ENCODE measurements at regions not wholly inside any gene's neighbourhood (a gene's known extent, or its start where the extent isn't known, plus 50 kb on each side); places are given as distances from the start of the nearest gene placed in this dataset.

- DNase-seq (ENCODE audit: low read depth), result peak; percentile 39
Observed at GRCh38 chr11:106457727-106458126, 380.3 kb downstream of the AASDHPPT start.

GRCh38 chr11:106459135-106459534 is 381.7 kb downstream of the AASDHPPT start:
- DNase-seq (ENCODE audit: low read depth), result no peak

GRCh38 chr11:106461148-106461691 is 383.8 kb downstream of the AASDHPPT start:
- DNase-seq (ENCODE audit: low read depth), result no peak

GRCh38 chr11:106461839-106462545 is 384.5 kb downstream of the AASDHPPT start:
- no peak for DNase-seq (ENCODE audit: low read depth)

- no peak for DNase-seq (ENCODE audit: low read depth)
Observed at GRCh38 chr11:106463154-106463553, 385.7 kb downstream of the AASDHPPT start.

GRCh38 chr11:106463796-106464201 is 386.3 kb downstream of the AASDHPPT start:
- DNase-seq (ENCODE audit: low read depth), result no peak

- no peak for DNase-seq (ENCODE audit: low read depth)
Observed at GRCh38 chr11:106464728-106465127, 387.3 kb downstream of the AASDHPPT start.

GRCh38 chr11:106466521-106467080 is 389.1 kb downstream of the AASDHPPT start:
- DNase-seq (ENCODE audit: low read depth), result no peak

GRCh38 chr11:106467501-106467900 is 390.0 kb downstream of the AASDHPPT start:
- DNase-seq (ENCODE audit: low read depth), result no peak

GRCh38 chr11:106468086-106468485 is 390.6 kb downstream of the AASDHPPT start:
- DNase-seq (ENCODE audit: low read depth), result no peak

GRCh38 chr11:106468531-106468930 is 391.1 kb downstream of the AASDHPPT start:
- DNase-seq (ENCODE audit: low read depth), result no peak

GRCh38 chr11:106470230-106470629 is 392.8 kb downstream of the AASDHPPT start:
- no peak for DNase-seq (ENCODE audit: low read depth)

- DNase-seq (ENCODE audit: low read depth), result no peak
Observed at GRCh38 chr11:106471276-106471675, 393.8 kb downstream of the AASDHPPT start.

GRCh38 chr11:106473089-106473722 is 395.7 kb downstream of the AASDHPPT start:
- DNase-seq (ENCODE audit: low read depth), result no peak

- no peak for DNase-seq (ENCODE audit: low read depth)
Observed at GRCh38 chr11:106474274-106474673, 396.8 kb downstream of the AASDHPPT start.

GRCh38 chr11:106475181-106475580 is 397.7 kb downstream of the AASDHPPT start:
- no peak for DNase-seq (ENCODE audit: low read depth)

- DNase-seq (ENCODE audit: low read depth), result no peak
Observed at GRCh38 chr11:106477776-106478175, 400.3 kb downstream of the AASDHPPT start.

GRCh38 chr11:106479646-106480045 is 402.2 kb downstream of the AASDHPPT start:
- DNase-seq (ENCODE audit: low read depth), result no peak

- no peak for DNase-seq (ENCODE audit: low read depth)
Observed at GRCh38 chr11:106480581-106481190, 403.2 kb downstream of the AASDHPPT start.

- no peak for DNase-seq (ENCODE audit: low read depth)
Observed at GRCh38 chr11:106482917-106483785, 405.7 kb downstream of the AASDHPPT start.

GRCh38 chr11:106491751-106492150 is 414.3 kb downstream of the AASDHPPT start:
- DNase-seq (ENCODE audit: low read depth), result no peak

GRCh38 chr11:106493751-106494150 is 416.3 kb downstream of the AASDHPPT start:
- no peak for DNase-seq (ENCODE audit: low read depth)

All from GM04503 (cell line).